A549 (cell line): ENCODE measurements at regions not wholly inside any gene's neighbourhood (a gene's known extent, or its start where the extent isn't known, plus 50 kb on each side); places are given as distances from the start of the nearest gene placed in this dataset.

Experiments
- CHD2 ChIP-seq: fragments of 150-350 bp; IDR thresholded peaks from 2 replicates; pipeline ENCODE4 v1.6.1; 2014; ENCODE audit warnings: low read length; ENCODE audit not compliant: partially characterized antibody
- CTCF ChIP-seq: fragments of >200 bp; sonication (Bioruptor Twin); formaldehyde crosslinking; IDR thresholded peaks from 3 replicates; pipeline ENCODE4 v1.5.1; 2016
- HEYL ChIP-seq: fragments of 250-450 bp; sonication (Bioruptor Pico); IDR thresholded peaks from 2 replicates; pipeline ENCODE4 v1.8.0; 2021; ENCODE audit warnings: mild to moderate bottlenecking, moderate library complexity
- HMGXB4 ChIP-seq: fragments of 250-450 bp; sonication (Bioruptor Pico); IDR thresholded peaks from 2 replicates; pipeline ENCODE4 v1.5.0; 2021; ENCODE audit warnings: mild to moderate bottlenecking, moderate library complexity, borderline replicate concordance
- MAFK ChIP-seq: fragments of 450-650 bp; IDR thresholded peaks from 2 replicates; pipeline ENCODE4 v1.6.1; 2014; ENCODE audit not compliant: partially characterized antibody
- MYC ChIP-seq: IDR thresholded peaks from 2 replicates; pipeline ENCODE4 v1.6.1; 2012; ENCODE audit warnings: mild to moderate bottlenecking, inconsistent platforms, low read length, improper control_type of control experiment, borderline replicate concordance
- NPAS2 ChIP-seq: fragments of 250-450 bp; sonication (Bioruptor Pico); IDR thresholded peaks from 2 replicates; pipeline ENCODE4 v1.8.0; 2022; ENCODE audit warnings: mild to moderate bottlenecking, moderate library complexity, borderline replicate concordance
- PBX3 ChIP-seq: IDR thresholded peaks from 2 replicates; pipeline ENCODE4 v1.6.1; 2012
- POLR2A ChIP-seq: IDR thresholded peaks from 2 replicates; pipeline ENCODE4 v1.6.1; 2012; ENCODE audit warnings: mild to moderate bottlenecking, low read length
- POLR2AphosphoS2 ChIP-seq: conservative IDR thresholded peaks from 2 replicates; pipeline ENCODE4 v1.6.1; 2012; ENCODE audit warnings: low read length, improper control_type of control experiment, inconsistent platforms
- REST ChIP-seq: fragments of 200-600 bp; sonication (generic); IDR thresholded peaks from 2 replicates; pipeline ENCODE4 v1.6.1; 2016; ENCODE audit warnings: antibody characterized with exemption, mild to moderate bottlenecking, moderate library complexity
- RNF2 ChIP-seq: fragments of 200-600 bp; sonication (generic); IDR thresholded peaks from 2 replicates; pipeline ENCODE4 v1.6.1; 2016; ENCODE audit warnings: low read depth, mild to moderate bottlenecking, antibody characterized with exemption, moderate library complexity, borderline replicate concordance
- SMC3 ChIP-seq: fragments of >200 bp; sonication (Bioruptor Twin); formaldehyde crosslinking; IDR thresholded peaks from 3 replicates; pipeline ENCODE4 v1.6.1; 2018; ENCODE audit warnings: inconsistent platforms
- TP53 ChIP-seq: fragments of 250-450 bp; sonication (Bioruptor Pico); IDR thresholded peaks from 2 replicates; pipeline ENCODE4 v1.5.0; 2021; ENCODE audit warnings: mild to moderate bottlenecking, moderate library complexity

GRCh38 chr12:47317175-47317915, 237.6 kb upstream of the AMIGO2 start:
- no peak for TF ChIP-seq MYC
- TF ChIP-seq NPAS2: no peak
- no peak for TF ChIP-seq PBX3
- no peak for TF ChIP-seq CHD2
- no peak for TF ChIP-seq CTCF
- no peak for TF ChIP-seq RNF2
- no peak for TF ChIP-seq POLR2A
- no peak for TF ChIP-seq TP53 (CRISPR knock-in tag)
- TF ChIP-seq MAFK: no peak
- TF ChIP-seq POLR2AphosphoS2: no peak
- no peak for TF ChIP-seq HEYL (CRISPR knock-in tag)
- no peak for TF ChIP-seq HMGXB4 (CRISPR knock-in tag)
- TF ChIP-seq SMC3: no peak
- TF ChIP-seq REST: no peak
